Islet precursor cell (in vitro differentiated cells): ENCODE measurements at regions not wholly inside any gene's neighbourhood (a gene's known extent, or its start where the extent isn't known, plus 50 kb on each side); places are given as distances from the start of the nearest gene placed in this dataset.
A peak's percentile ranks its signal among the peaks of the same experiment; 100 is the strongest.

Experiments
- DNase-seq: peaks from one replicate; pipeline ENCODE4 v3.0.0-alpha.2; 2018

- DNase-seq, result peak; percentile 33
Measured at GRCh38 chr2:128495996-128496547, 177.4 kb upstream of the HS6ST1 start.

GRCh38 chr2:128496700-128497099, 178.0 kb upstream of the HS6ST1 start:
- DNase-seq, result peak; percentile 23

GRCh38 chr2:128497461-128497860, 178.8 kb upstream of the HS6ST1 start:
- DNase-seq, result peak; percentile 16

- DNase-seq, result peak; percentile 39
Measured at GRCh38 chr2:128498086-128498485, 179.4 kb upstream of the HS6ST1 start.

- DNase-seq, result peak; percentile 29
Measured at GRCh38 chr2:128498589-128498988, 179.9 kb upstream of the HS6ST1 start.

- peak; percentile 43 for DNase-seq
Measured at GRCh38 chr2:128499367-128500137, 180.9 kb upstream of the HS6ST1 start.

GRCh38 chr2:128500138-128500800, 181.6 kb upstream of the HS6ST1 start:
- no peak for DNase-seq

GRCh38 chr2:128501006-128501690, 182.5 kb upstream of the HS6ST1 start:
- DNase-seq, result peak; percentile 41

- DNase-seq, result no peak
Measured at GRCh38 chr2:128501700-128502099, 183.0 kb upstream of the HS6ST1 start.

GRCh38 chr2:128502200-128502599, 183.5 kb upstream of the HS6ST1 start:
- peak; percentile 19 for DNase-seq

GRCh38 chr2:128502638-128503246, 184.1 kb upstream of the HS6ST1 start:
- peak; percentile 37 for DNase-seq

GRCh38 chr2:128503399-128504245, 185.0 kb upstream of the HS6ST1 start:
- peak; percentile 43 for DNase-seq

- DNase-seq, result peak; percentile 42
Measured at GRCh38 chr2:128504246-128505149, 185.8 kb upstream of the HS6ST1 start.

GRCh38 chr2:128505150-128505490, 186.5 kb upstream of the HS6ST1 start:
- DNase-seq, result peak; percentile 19

GRCh38 chr2:128505575-128506526, 187.2 kb upstream of the HS6ST1 start:
- DNase-seq, result peak; percentile 14

GRCh38 chr2:128506534-128506933, 187.9 kb upstream of the HS6ST1 start:
- DNase-seq, result no peak

- no peak for DNase-seq
Measured at GRCh38 chr2:128510701-128511397, 192.2 kb upstream of the HS6ST1 start.

- no peak for DNase-seq
Measured at GRCh38 chr2:128511731-128512378, 193.2 kb upstream of the HS6ST1 start.
